ENCODE measurements at regions not wholly inside any gene's neighbourhood (a gene's known extent, or its start where the extent isn't known, plus 50 kb on each side); places are given as distances from the start of the nearest gene placed in this dataset.

DNA sequence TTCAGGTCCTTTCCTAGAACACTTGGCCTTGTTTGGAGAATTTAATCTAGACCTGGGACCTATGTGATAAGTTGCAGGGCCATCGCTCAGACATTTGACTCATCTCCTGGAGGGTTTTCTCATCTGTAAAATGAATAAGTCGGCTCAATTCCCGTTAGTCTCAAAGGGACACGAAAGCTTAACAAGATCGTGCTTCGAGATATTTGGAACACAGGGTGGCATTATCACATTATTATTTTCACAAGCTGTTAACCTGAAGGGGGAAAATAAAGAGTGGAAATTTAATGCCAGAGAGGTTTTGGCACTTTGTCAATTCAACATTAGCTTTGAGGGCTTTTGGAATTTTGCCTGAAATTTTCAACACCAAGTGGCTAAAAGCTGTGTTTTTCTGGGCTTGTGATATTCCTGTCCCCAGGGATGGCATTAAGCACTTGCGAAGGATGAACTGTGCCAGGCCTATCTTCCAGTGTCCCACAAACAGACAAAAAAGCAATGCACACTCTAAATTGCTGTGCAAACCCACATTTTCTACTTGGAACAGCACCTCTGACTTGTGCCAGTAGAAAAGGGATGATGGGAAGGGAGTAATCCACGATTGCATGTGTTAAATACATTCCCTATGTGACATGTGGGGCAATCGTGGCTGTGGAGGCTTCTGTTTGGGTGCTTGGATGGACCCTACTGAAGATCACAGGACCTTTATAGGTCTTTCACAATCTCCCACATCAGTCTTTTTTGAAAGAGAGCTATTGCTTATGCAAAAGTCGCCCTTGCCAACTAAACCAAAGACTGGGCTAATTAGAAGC, 478.7 kb downstream of the MFSD1 start:
- no peak overlapping the region for H3K4me2 ChIP-seq (ENCODE audit: insufficient read depth, low read length)
- TF ChIP-seq POLR3A (IDR thresholded peaks at IDR 0.05; ENCODE audit: borderline replicate concordance, extremely low read depth, insufficient read depth, insufficient read length): no peak
- TF ChIP-seq EWSR1 (IDR thresholded peaks at IDR 0.05; ENCODE audit: borderline replicate concordance, low read depth, partially characterized antibody): no peak
- no peak for TF ChIP-seq ZNF785 (CRISPR knock-in tag; IDR thresholded peaks at IDR 0.05)
- TF ChIP-seq, protein P1, sequence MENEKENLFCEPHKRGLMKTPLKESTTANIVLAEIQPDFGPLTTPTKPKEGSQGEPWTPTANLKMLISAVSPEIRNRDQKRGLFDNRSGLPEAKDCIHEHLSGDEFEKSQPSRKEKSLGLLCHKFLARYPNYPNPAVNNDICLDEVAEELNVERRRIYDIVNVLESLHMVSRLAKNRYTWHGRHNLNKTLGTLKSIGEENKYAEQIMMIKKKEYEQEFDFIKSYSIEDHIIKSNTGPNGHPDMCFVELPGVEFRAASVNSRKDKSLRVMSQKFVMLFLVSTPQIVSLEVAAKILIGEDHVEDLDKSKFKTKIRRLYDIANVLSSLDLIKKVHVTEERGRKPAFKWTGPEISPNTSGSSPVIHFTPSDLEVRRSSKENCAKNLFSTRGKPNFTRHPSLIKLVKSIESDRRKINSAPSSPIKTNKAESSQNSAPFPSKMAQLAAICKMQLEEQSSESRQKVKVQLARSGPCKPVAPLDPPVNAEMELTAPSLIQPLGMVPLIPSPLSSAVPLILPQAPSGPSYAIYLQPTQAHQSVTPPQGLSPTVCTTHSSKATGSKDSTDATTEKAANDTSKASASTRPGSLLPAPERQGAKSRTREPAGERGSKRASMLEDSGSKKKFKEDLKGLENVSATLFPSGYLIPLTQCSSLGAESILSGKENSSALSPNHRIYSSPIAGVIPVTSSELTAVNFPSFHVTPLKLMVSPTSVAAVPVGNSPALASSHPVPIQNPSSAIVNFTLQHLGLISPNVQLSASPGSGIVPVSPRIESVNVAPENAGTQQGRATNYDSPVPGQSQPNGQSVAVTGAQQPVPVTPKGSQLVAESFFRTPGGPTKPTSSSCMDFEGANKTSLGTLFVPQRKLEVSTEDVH (IDR thresholded peaks at IDR 0.05; ENCODE audit: low read depth, partially characterized antibody): no peak
- no peak for TF ChIP-seq TEAD4 (IDR thresholded peaks at IDR 0.05; ENCODE audit: low read length)
- no peak for TF ChIP-seq TEAD4 (CRISPR knock-in tag; IDR thresholded peaks at IDR 0.05; ENCODE audit: borderline replicate concordance)
- no peak for TF ChIP-seq NCOA4 (IDR thresholded peaks at IDR 0.05; ENCODE audit: partially characterized antibody)
- TF ChIP-seq SLC30A9 (CRISPR knock-in tag; IDR thresholded peaks at IDR 0.05): no peak
- no peak for TF ChIP-seq ZNF695 (CRISPR knock-in tag; IDR thresholded peaks at IDR 0.05)
- no peak for TF ChIP-seq TEAD1 (CRISPR knock-in tag; IDR thresholded peaks at IDR 0.05)
- TF ChIP-seq TFE3 (CRISPR knock-in tag; IDR thresholded peaks at IDR 0.05): no peak
- no peaks in the 10 kb centered on the region for H3K27me3 ChIP-seq (ENCODE audit: control insufficient read depth in 2 of 2, insufficient read depth in 2 of 2, low read length in 2 of 2)
- ATAC-seq (no peak), DNase-seq (ENCODE audit: extremely low read depth in 1 of 4, low spot score in 3 of 4) (no peak), FAIRE-seq (no peak)
- BruUV-seq (replicated peaks): no TSS peak
- H2AFZ ChIP-seq (ENCODE audit: low read depth, low read length): no peak overlapping the region
- in situ Hi-C loops (cut with MboI): no loop called here
- ChIA-PET CTCF (ENCODE audit: low intra/inter-chr PET ratio) (no interaction called here), POLR2A (no interaction called here)
- H3K9me1 ChIP-seq (ENCODE audit: control insufficient read depth, insufficient read depth, low read length): no peaks in the 10 kb centered on the region
- intact Hi-C loops (cut with micrococcal nuclease): no loop called here
- no peaks in the 10 kb centered on the region for H3K9me3 ChIP-seq (replicated peaks; ENCODE audit: control insufficient read depth, insufficient read depth, low read depth, low read length)
- H4K20me1 ChIP-seq (replicated peaks; ENCODE audit: control insufficient read depth, insufficient read depth, low read length): no peaks in the 10 kb centered on the region
- H3K4me1 ChIP-seq (replicated peaks in 1 of 2; ENCODE audit: control insufficient read depth in 2 of 2, insufficient read depth in 2 of 2, low read length in 2 of 2): no peaks in the 10 kb centered on the region
- H3K27ac ChIP-seq (ENCODE audit: extremely low read depth, low read depth, low read length): no peak overlapping the region
- no peak overlapping the region for H3K9ac ChIP-seq (ENCODE audit: insufficient read depth in 1 of 2, low read depth in 2 of 2, low read length in 2 of 2)
- WGBS (ENCODE audit: insufficient coverage, low coverage, missing lambda C conversion rate): 0% methylated on average over 10 of the region's 10 CpGs
- H3K4me3 ChIP-seq: no peak overlapping the region
- no peaks in the 10 kb centered on the region for H3K36me3 ChIP-seq (ENCODE audit: control insufficient read depth, insufficient read depth, low read length)
- no peaks in the 10 kb centered on the region for H3K79me2 ChIP-seq (ENCODE audit: control insufficient read depth, insufficient read depth, low read length)
